Loucy (cell line): ENCODE measurements at regions not wholly inside any gene's neighbourhood (a gene's known extent, or its start where the extent isn't known, plus 50 kb on each side); places are given as distances from the start of the nearest gene placed in this dataset.

Experiments used
- H2AFZ ChIP-seq: fragments of 200-600 bp; sonication (generic); 2 replicates; pipeline ENCODE4 v1.6.0; 2016; ENCODE audit warnings: antibody characterized with exemption, mild to moderate bottlenecking, low read length, moderate library complexity
- H3F3A ChIP-seq: fragments of 200-600 bp; 2 replicates; pipeline ENCODE4 v1.6.0; 2016; ENCODE audit warnings: antibody characterized with exemption, low read depth, mild to moderate bottlenecking
- H3K27me3 ChIP-seq: fragments of 200-600 bp; sonication (generic); 2 replicates; pipeline ENCODE4 v1.6.1; 2014; ENCODE audit warnings: low read length, mild to moderate bottlenecking; ENCODE audit not compliant: insufficient read depth, poor library complexity, severe bottlenecking
- H3K36me3 ChIP-seq: fragments of 200-600 bp; sonication (generic); 2 replicates; pipeline ENCODE4 v1.6.1; 2016; ENCODE audit warnings: low read length; ENCODE audit not compliant: insufficient read depth
- H3K4me1 ChIP-seq: fragments of 200-600 bp; sonication (generic); 2 replicates; pipeline ENCODE4 v1.5.1; 2014; ENCODE audit warnings: low read length, mild to moderate bottlenecking; ENCODE audit not compliant: insufficient read depth, poor library complexity, severe bottlenecking
- H3K4me2 ChIP-seq: fragments of 200-600 bp; sonication (generic); 2 replicates; pipeline ENCODE4 v1.6.0; 2014; ENCODE audit warnings: antibody characterized with exemption, low read length, low read depth, mild to moderate bottlenecking; ENCODE audit not compliant: poor library complexity, severe bottlenecking
- H3K4me3 ChIP-seq: fragments of 200-600 bp; sonication (generic); 2 replicates; pipeline ENCODE4 v1.5.1; 2014; ENCODE audit warnings: low read length, mild to moderate bottlenecking, mixed read lengths; ENCODE audit not compliant: poor library complexity, severe bottlenecking
- H3K79me2 ChIP-seq: fragments of 200-600 bp; sonication (generic); 2 replicates; pipeline ENCODE4 v1.6.1; 2014; ENCODE audit warnings: low read length; ENCODE audit not compliant: insufficient read depth
- H3K9ac ChIP-seq: fragments of 200-600 bp; sonication (generic); 2 replicates; pipeline ENCODE4 v1.6.0; 2014; ENCODE audit warnings: mild to moderate bottlenecking, low read depth, low read length, moderate library complexity; ENCODE audit not compliant: poor library complexity, severe bottlenecking
- H3K9me2 ChIP-seq: fragments of 200-600 bp; sonication (generic); replicated peaks from 2 replicates; pipeline ENCODE4 v1.6.1; 2016; ENCODE audit warnings: low read depth, low read length, mixed read lengths
- H3K9me3 ChIP-seq: fragments of 200-600 bp; sonication (generic); 2 replicates; pipeline ENCODE4 v1.6.1; 2014; ENCODE audit warnings: mild to moderate bottlenecking, antibody characterized with exemption, low read length, low read depth; ENCODE audit not compliant: insufficient read depth
- H4K20me1 ChIP-seq: fragments of 200-600 bp; sonication (generic); 2 replicates; pipeline ENCODE4 v1.6.0; 2014; ENCODE audit warnings: antibody characterized with exemption, low read length, mild to moderate bottlenecking; ENCODE audit not compliant: insufficient read depth, poor library complexity, severe bottlenecking
- EZH2phosphoT487 ChIP-seq: fragments of 200-600 bp; IDR thresholded peaks from 2 replicates; pipeline ENCODE4 v1.6.1; 2018; ENCODE audit warnings: antibody characterized with exemption, mild to moderate bottlenecking, moderate library complexity, borderline replicate concordance
- TF ChIP-seq, protein P1 (sequence below): fragments of 200-600 bp; sonication (generic); conservative IDR thresholded peaks from 2 replicates; pipeline ENCODE4 v1.5.1; 2014; ENCODE audit warnings: mild to moderate bottlenecking, antibody characterized with exemption, low read length

DNA sequence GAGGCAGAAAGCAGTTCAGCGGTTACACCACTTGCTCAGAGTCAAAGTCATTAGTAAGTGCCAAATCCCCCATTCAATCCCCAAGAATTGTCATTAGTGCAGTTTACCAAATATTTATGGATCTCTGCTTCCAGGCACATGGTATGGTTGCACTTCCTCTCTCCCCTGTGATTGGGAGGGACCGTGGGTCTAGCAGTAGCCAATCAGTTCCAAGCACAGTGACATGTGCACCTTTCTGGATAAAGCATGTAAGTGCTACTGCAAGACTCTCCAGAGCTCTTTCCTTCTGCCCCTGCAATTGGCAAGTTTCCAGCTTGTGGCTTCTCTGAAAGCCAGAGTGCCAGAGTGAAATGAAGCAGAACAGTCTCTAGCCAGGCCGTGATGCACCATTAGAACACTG lies 85.3 kb upstream of the FLRT2 start:
- Histone ChIP-seq H3K9me3 (no peaks in the 10 kb centered on the region), H3K4me2 (peak overlapping the region; percentile 28), H3K4me3 (no peak overlapping the region), H3F3A (no peaks in the 10 kb centered on the region), H3K79me2 (no peaks in the 10 kb centered on the region), H3K27me3 (no peaks in the 10 kb centered on the region), H3K9me2 (no peaks in the 10 kb centered on the region), H3K4me1 (peaks cover 13% of the 10 kb centered on the region), H2AFZ (peak overlapping the region; percentile 21), H3K36me3 (no peaks in the 10 kb centered on the region), H3K9ac (no peak overlapping the region), H4K20me1 (no peaks in the 10 kb centered on the region)
- TF ChIP-seq, protein P1, sequence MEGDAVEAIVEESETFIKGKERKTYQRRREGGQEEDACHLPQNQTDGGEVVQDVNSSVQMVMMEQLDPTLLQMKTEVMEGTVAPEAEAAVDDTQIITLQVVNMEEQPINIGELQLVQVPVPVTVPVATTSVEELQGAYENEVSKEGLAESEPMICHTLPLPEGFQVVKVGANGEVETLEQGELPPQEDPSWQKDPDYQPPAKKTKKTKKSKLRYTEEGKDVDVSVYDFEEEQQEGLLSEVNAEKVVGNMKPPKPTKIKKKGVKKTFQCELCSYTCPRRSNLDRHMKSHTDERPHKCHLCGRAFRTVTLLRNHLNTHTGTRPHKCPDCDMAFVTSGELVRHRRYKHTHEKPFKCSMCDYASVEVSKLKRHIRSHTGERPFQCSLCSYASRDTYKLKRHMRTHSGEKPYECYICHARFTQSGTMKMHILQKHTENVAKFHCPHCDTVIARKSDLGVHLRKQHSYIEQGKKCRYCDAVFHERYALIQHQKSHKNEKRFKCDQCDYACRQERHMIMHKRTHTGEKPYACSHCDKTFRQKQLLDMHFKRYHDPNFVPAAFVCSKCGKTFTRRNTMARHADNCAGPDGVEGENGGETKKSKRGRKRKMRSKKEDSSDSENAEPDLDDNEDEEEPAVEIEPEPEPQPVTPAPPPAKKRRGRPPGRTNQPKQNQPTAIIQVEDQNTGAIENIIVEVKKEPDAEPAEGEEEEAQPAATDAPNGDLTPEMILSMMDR: no peak
- TF ChIP-seq EZH2phosphoT487: no peak

DNA sequence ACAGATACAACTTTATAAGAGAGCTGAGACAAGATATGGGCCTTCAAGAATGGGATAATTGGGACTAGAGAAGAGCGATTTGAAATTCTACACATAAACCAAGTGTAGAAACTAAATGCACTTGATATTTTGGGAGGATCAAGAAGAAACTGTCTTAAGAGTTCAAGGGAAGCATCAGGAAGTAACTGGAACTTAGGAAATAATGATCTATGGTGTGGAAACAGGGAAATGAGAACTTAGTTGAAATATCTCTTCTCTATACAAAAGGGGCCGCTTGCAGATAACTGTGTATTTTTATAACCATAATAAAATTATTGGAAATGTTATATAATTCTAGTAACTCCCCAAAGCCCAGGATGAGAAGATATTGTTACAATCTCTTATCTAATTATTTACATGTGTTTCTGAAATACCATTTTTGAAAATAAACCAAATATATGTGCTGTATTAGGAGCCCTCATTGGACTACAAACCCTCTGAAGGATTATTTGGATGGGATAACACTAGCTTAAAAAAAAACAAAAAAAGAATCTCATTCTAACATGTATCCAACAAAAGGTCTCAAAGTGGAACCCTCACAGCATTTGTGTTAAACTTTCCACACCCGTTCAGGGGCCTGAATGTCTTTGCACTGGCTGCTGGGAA lies 84.7 kb upstream of the FLRT2 start:
- TF ChIP-seq EZH2phosphoT487: no peak
- TF ChIP-seq, protein P1: no peak
- peaks cover 13% of the 10 kb centered on the region for H3K4me1 ChIP-seq
- peak overlapping the region; percentile 28 for H3K4me2 ChIP-seq

DNA sequence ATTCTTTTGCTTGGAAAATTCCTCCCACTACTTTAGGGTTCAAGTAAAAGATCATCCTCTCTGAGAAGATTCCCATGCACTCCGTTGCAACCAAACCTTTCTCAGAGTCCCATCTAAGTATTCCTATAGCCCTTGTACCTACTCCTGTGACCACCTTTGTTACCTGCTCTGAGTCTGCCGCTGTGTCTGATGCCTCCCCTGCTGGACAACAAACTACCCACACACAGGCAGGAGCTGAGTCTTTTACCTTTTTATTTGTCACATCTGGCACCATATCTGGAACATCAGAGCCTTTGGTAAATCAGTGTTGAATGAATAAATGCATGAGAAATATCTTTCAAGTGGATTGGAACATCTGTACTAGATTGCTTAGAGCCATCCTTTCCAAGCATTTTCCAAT lies 82.1 kb upstream of the FLRT2 start:
- Histone ChIP-seq H3K79me2 (no peaks in the 10 kb centered on the region), H2AFZ (no peak overlapping the region), H3F3A (no peaks in the 10 kb centered on the region), H4K20me1 (no peaks in the 10 kb centered on the region), H3K36me3 (no peaks in the 10 kb centered on the region), H3K4me1 (peaks cover 13% of the 10 kb centered on the region), H3K9me2 (no peaks in the 10 kb centered on the region), H3K4me2 (no peak overlapping the region), H3K9ac (no peak overlapping the region), H3K9me3 (no peaks in the 10 kb centered on the region), H3K4me3 (no peak overlapping the region), H3K27me3 (no peaks in the 10 kb centered on the region)
- TF ChIP-seq, protein P1: no peak
- TF ChIP-seq EZH2phosphoT487: no peak

More for the DNA sequence above, 84.7 kb upstream of the FLRT2 start:
- no peaks in the 10 kb centered on the region for H3K9me2 ChIP-seq
- H3K79me2 ChIP-seq: no peaks in the 10 kb centered on the region
- no peaks in the 10 kb centered on the region for H3F3A ChIP-seq
- no peaks in the 10 kb centered on the region for H3K36me3 ChIP-seq
- no peaks in the 10 kb centered on the region for H3K27me3 ChIP-seq
- no peaks in the 10 kb centered on the region for H4K20me1 ChIP-seq
- peak overlapping the region; percentile 21; the same call in 1 of the 2 replicates for H2AFZ ChIP-seq
- H3K9ac ChIP-seq: no peak overlapping the region
- no peaks in the 10 kb centered on the region for H3K9me3 ChIP-seq
- H3K4me3 ChIP-seq: no peak overlapping the region
